Gastroesophageal sphincter (tissue), 4 donors: ENCODE measurements at regions not wholly inside any gene's neighbourhood (a gene's known extent, or its start where the extent isn't known, plus 50 kb on each side); places are given as distances from the start of the nearest gene placed in this dataset.
A peak's percentile ranks its signal among the peaks of the same experiment; 100 is the strongest.

Source experiments
- ATAC-seq: fragments of 150-250 bp; one replicate; pipeline ENCODE4 v1.9.1; 2016; ENCODE audit warnings: mild to moderate bottlenecking, moderate library complexity
- H3K27ac ChIP-seq, 4 donors: fragments of 200-600 bp; sonication (generic) in 3 of 4; 1 replicate in 3 of 4; 2 replicates in 1 of 4; pipeline ENCODE4 v1.5.1; 2016 to 2019
- H3K27me3 ChIP-seq: fragments of 200-600 bp; sonication (generic); one replicate; pipeline ENCODE4 v1.5.1; 2019
- H3K36me3 ChIP-seq, 2 donors: fragments of 200-600 bp; sonication (generic); one replicate each; pipeline ENCODE4 v1.5.1; 2019; ENCODE audit warnings: control low read depth in 1 of 2
- H3K4me1 ChIP-seq, 3 donors: fragments of 200-600 bp; sonication (generic); 1 replicate in 2 of 3; 2 replicates in 1 of 3; pipeline ENCODE4 v1.5.1; 2016 to 2019; ENCODE audit warnings: control low read depth in 2 of 3
- H3K4me3 ChIP-seq, 2 donors: fragments of 200-600 bp; sonication (generic); one replicate each; pipeline ENCODE4 v1.5.1; 2019; ENCODE audit warnings: mild to moderate bottlenecking in 1 of 2, moderate library complexity in 1 of 2
- H3K9me3 ChIP-seq, 3 donors: fragments of 200-600 bp; sonication (generic); one replicate each; pipeline ENCODE4 v1.5.1; 2017 to 2019; ENCODE audit warnings: control low read depth in 2 of 3
- CTCF ChIP-seq, 4 experiments: fragments of 200-600 bp in 2 of 4; fragments of 450-650 bp in 2 of 4; sonication (generic) in 1 of 4; IDR thresholded peaks; one replicate each; pipeline ENCODE4 v1.5.1; 2017 to 2019; ENCODE audit warnings: antibody characterized with exemption in 4 of 4, mild to moderate bottlenecking in 2 of 4, moderate library complexity in 2 of 4
- EP300 ChIP-seq: sonication (generic); formaldehyde crosslinking; IDR thresholded peaks from one replicate; pipeline ENCODE4 v1.6.1; 2017; ENCODE audit warnings: antibody characterized with exemption, mild to moderate bottlenecking
- POLR2A ChIP-seq, 2 donors: fragments of 450-650 bp; IDR thresholded peaks; one replicate each; pipeline ENCODE4 v1.6.1; 2017; ENCODE audit warnings: antibody characterized with exemption in 2 of 2, mild to moderate bottlenecking in 2 of 2, moderate library complexity in 1 of 2
- POLR2AphosphoS5 ChIP-seq: sonication (generic); formaldehyde crosslinking; IDR thresholded peaks from one replicate; pipeline ENCODE4 v1.6.1; 2017; ENCODE audit warnings: antibody characterized with exemption
- WGBS, 2 donors: methylation state at CpG; one replicate each; pipeline ENCODE4 v1.1.5; 2018; ENCODE audit warnings: low coverage in 1 of 2; 5-methylcytosine and 5-hydroxymethylcytosine counted together

GRCh38 chr1:5662086-5662743 lies 330.0 kb downstream of the NPHP4 start:
- ATAC-seq, result no peak
- 68% methylated on average over 3 of the region's 9 CpGs; no CpG with 5 or more reads in 1 of the 2 donors for WGBS, 2 donors
- Histone ChIP-seq H3K27ac (no peak overlapping the region), H3K4me1 (peaks cover 0 to 22% (median 4%) of the 10 kb centered on the region in 3 donors), H3K4me3 (no peak overlapping the region), H3K27me3 (peaks cover 32% of the 10 kb centered on the region), H3K36me3 (no peaks in the 10 kb centered on the region), H3K9me3 (no peaks in the 10 kb centered on the region)
- TF ChIP-seq POLR2A (IDR thresholded peaks at IDR 0.05) (no peak), POLR2AphosphoS5 (no peak), CTCF (IDR thresholded peaks at IDR 0.05) (no peak), EP300 (no peak)

- H3K4me1 ChIP-seq, result peaks cover 0 to 22% (median 4%) of the 10 kb centered on the region in 3 donors
- no peak for ATAC-seq
- H3K9me3 ChIP-seq, result peaks cover 0 to 4% (median 0%) of the 10 kb centered on the region in 3 donors
- 83 to 91% methylated on average over 6 to 7 of the region's 24 CpGs for WGBS, 2 donors
- peaks cover 32% of the 10 kb centered on the region for H3K27me3 ChIP-seq
- H3K36me3 ChIP-seq, result no peaks in the 10 kb centered on the region
- no peak overlapping the region for H3K4me3 ChIP-seq
- TF ChIP-seq EP300 (no peak), POLR2AphosphoS5 (no peak), CTCF (IDR thresholded peaks at IDR 0.05) (no peak), POLR2A (IDR thresholded peaks at IDR 0.05) (no peak)
- no peak overlapping the region for H3K27ac ChIP-seq
These were observed 330.8 kb downstream of the NPHP4 start for GRCh38 chr1:5661196-5662085.

GRCh38 chr1:5660141-5660935 lies 331.9 kb downstream of the NPHP4 start:
- H3K27me3 ChIP-seq, result peaks cover 32% of the 10 kb centered on the region
- H3K4me1 ChIP-seq, result peaks cover 0 to 22% (median 4%) of the 10 kb centered on the region in 3 donors
- H3K27ac ChIP-seq, result peak overlapping the region in 2 of 4 donors; percentile 46 to 68
- H3K9me3 ChIP-seq, result peaks cover 0 to 11% (median 0%) of the 10 kb centered on the region in 3 donors
- no peak for TF ChIP-seq EP300
- ATAC-seq, result peak; percentile 78
- WGBS, 2 donors, result 15 to 22% methylated on average over 6 of the region's 13 CpGs
- no peak overlapping the region for H3K4me3 ChIP-seq
- no peaks in the 10 kb centered on the region for H3K36me3 ChIP-seq

- no peaks in the 10 kb centered on the region for H3K36me3 ChIP-seq
- peak overlapping the region in 2 of 4 donors; percentile 46 to 68 for H3K27ac ChIP-seq
- peaks cover 32% of the 10 kb centered on the region for H3K27me3 ChIP-seq
- no peak for ATAC-seq
- peaks cover 0 to 22% (median 4%) of the 10 kb centered on the region in 3 donors for H3K4me1 ChIP-seq
- H3K4me3 ChIP-seq, result no peak overlapping the region
- H3K9me3 ChIP-seq, result peaks cover 0 to 11% (median 0%) of the 10 kb centered on the region in 3 donors
- WGBS, 2 donors, result 67 to 100% methylated on average over 1 of the region's 3 CpGs
- TF ChIP-seq POLR2A (IDR thresholded peaks at IDR 0.05) (no peak), POLR2AphosphoS5 (no peak), CTCF (IDR thresholded peaks at IDR 0.05) (no peak), EP300 (no peak)
These were observed 332.6 kb downstream of the NPHP4 start for GRCh38 chr1:5659606-5660005.
